Activated gamma-delta T cell (primary cell): ENCODE measurements at regions not wholly inside any gene's neighbourhood (a gene's known extent, or its start where the extent isn't known, plus 50 kb on each side); places are given as distances from the start of the nearest gene placed in this dataset.

ENCODE experiments used
- DNase-seq: peaks from one replicate; lab custom pipeline; 2025; lab: John Stamatoyannopoulos, UW

GRCh38 chr17:77725846-77726245, 232.7 kb upstream of the TNRC6C start:
- DNase-seq, result no peak

GRCh38 chr17:77726549-77727006, 231.9 kb upstream of the TNRC6C start:
- DNase-seq, result no peak

- DNase-seq, result no peak
Observed at GRCh38 chr17:77727037-77727615, 231.4 kb upstream of the TNRC6C start.

- no peak for DNase-seq
Observed at GRCh38 chr17:77728474-77728795, 230.1 kb upstream of the TNRC6C start.

- DNase-seq, result no peak
Observed at GRCh38 chr17:77728871-77729270, 229.6 kb upstream of the TNRC6C start.

- DNase-seq, result no peak
Observed at GRCh38 chr17:77729587-77729986, 228.9 kb upstream of the TNRC6C start.

- DNase-seq, result no peak
Observed at GRCh38 chr17:77730376-77730775, 228.1 kb upstream of the TNRC6C start.

- no peak for DNase-seq
Observed at GRCh38 chr17:77733576-77734296, 224.8 kb upstream of the TNRC6C start.

- no peak for DNase-seq
Observed at GRCh38 chr17:77734371-77735080, 224.0 kb upstream of the TNRC6C start.

GRCh38 chr17:77735081-77735565, 223.4 kb upstream of the TNRC6C start:
- no peak for DNase-seq

- DNase-seq, result no peak
Observed at GRCh38 chr17:77735566-77736198, 222.8 kb upstream of the TNRC6C start.

- DNase-seq, result no peak
Observed at GRCh38 chr17:77736199-77736585, 222.3 kb upstream of the TNRC6C start.

GRCh38 chr17:77736721-77737120, 221.8 kb upstream of the TNRC6C start:
- DNase-seq, result no peak

GRCh38 chr17:77737442-77738265, 220.8 kb upstream of the TNRC6C start:
- DNase-seq, result no peak

- no peak for DNase-seq
Observed at GRCh38 chr17:77738751-77739531, 219.6 kb upstream of the TNRC6C start.

- no peak for DNase-seq
Observed at GRCh38 chr17:77740481-77740880, 218.0 kb upstream of the TNRC6C start.

GRCh38 chr17:77741109-77741508, 217.4 kb upstream of the TNRC6C start:
- DNase-seq, result no peak

GRCh38 chr17:77742579-77742978, 215.9 kb upstream of the TNRC6C start:
- DNase-seq, result no peak

GRCh38 chr17:77744066-77744988, 214.2 kb upstream of the TNRC6C start:
- no peak for DNase-seq

- DNase-seq, result no peak
Observed at GRCh38 chr17:77745702-77746101, 212.8 kb upstream of the TNRC6C start.
